ENCODE measurements at regions not wholly inside any gene's neighbourhood (a gene's known extent, or its start where the extent isn't known, plus 50 kb on each side); places are given as distances from the start of the nearest gene placed in this dataset.

DNA sequence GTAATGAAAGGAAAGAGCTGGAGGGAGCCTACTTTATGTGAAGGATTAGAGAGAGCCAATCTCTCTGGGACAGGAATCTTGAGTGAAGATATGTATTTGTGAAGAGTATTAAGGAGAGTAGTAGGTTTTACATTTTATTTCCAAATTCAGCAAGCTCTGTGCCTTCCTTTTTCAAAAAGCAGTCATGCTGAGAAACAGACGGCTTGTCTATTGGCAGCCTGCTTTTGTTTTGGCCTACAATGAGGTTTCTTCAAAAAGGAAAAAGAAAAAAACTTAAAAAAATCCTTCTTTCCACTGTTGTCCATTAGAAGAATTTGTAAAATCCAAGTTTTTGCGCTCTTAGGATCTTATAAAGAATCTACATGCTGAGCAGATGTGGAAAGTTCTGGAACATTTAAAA is 103.6 kb upstream of the PTGFR start:
- in situ Hi-C loops (cut with HindIII; ENCODE audit: low pct_unique_long_range_greater_than_20kb, low sequenced_read_pairs), result no loop called here

DNA sequence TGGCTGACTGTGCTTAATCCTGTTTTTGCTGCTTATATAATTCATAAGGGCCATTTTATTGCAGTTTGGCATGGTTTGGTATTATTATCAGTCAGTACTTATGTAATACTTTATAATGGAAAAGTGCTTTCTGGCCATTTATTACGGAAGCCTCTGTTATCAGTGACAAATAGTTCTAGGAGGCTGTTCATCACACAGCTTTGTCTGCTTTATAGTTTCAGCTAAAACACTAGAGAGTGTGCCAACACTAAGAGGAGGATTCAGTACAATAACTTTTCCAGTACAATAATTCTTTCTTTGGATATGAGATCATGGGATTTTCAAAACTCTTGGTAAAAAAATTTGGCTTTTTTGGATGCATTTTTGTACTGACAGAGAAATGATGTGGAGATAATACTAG is 102.9 kb upstream of the PTGFR start:
- DNase-seq (ENCODE audit: low read depth in 1 of 2, low spot score in 1 of 2), result no peak
- TF ChIP-seq JUND (IDR thresholded peaks at IDR 0.05; ENCODE audit: low read depth), result no peak
- in situ Hi-C loops (cut with HindIII; ENCODE audit: low pct_unique_long_range_greater_than_20kb, low sequenced_read_pairs), result no loop called here

More for the DNA sequence above, 103.6 kb upstream of the PTGFR start:
- no peak for DNase-seq (ENCODE audit: low read depth in 1 of 2, low spot score in 1 of 2)
- no peak for TF ChIP-seq JUND (IDR thresholded peaks at IDR 0.05; ENCODE audit: low read depth)

DNA sequence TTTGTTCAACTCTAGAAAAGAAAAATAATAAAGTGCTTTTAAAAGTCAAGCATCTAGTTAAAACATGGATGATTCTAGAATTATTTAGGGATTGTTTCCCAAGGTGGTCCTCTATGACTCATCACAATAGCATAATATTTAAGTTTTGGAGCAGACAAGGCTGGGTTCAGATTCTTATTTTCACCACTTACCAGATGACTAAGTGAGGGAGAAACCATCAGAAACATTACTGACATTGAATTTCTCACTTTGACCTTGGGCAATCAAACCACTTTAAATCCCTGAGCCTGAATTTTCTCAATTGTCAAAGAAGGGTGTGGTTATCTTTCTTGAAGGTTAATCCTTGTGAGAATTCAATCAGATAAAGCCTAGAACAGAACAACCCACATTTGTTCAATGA is 102.5 kb upstream of the PTGFR start:
- TF ChIP-seq JUND (IDR thresholded peaks at IDR 0.05; ENCODE audit: low read depth), result no peak
- in situ Hi-C loops (cut with HindIII; ENCODE audit: low pct_unique_long_range_greater_than_20kb, low sequenced_read_pairs), result no loop called here
- no peak for DNase-seq (ENCODE audit: low read depth in 1 of 2, low spot score in 1 of 2)

DNA sequence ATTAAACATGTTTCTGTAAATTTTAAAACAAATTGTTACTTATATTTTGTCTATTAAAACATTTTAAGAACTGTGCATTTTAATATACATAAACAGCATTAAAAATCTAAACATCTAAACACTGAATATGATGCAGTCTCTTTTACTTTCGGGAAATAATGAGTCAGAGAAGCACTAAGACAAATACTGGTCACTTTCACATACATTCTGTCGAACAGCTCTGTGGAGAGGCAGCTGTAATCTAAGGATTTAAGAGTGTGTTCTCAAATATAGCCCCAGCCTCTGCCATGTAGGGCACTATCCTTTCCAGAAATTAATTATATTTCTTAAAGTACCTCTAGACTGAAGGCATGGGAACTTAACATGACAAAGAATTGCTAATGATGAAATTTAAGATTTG is 89.6 kb upstream of the PTGFR start:
- in situ Hi-C loops (cut with HindIII; ENCODE audit: low pct_unique_long_range_greater_than_20kb, low sequenced_read_pairs), result no loop called here
- no peak for TF ChIP-seq JUND (IDR thresholded peaks at IDR 0.05; ENCODE audit: low read depth)
- DNase-seq (ENCODE audit: low read depth in 1 of 2, low spot score in 1 of 2), result no peak

DNA sequence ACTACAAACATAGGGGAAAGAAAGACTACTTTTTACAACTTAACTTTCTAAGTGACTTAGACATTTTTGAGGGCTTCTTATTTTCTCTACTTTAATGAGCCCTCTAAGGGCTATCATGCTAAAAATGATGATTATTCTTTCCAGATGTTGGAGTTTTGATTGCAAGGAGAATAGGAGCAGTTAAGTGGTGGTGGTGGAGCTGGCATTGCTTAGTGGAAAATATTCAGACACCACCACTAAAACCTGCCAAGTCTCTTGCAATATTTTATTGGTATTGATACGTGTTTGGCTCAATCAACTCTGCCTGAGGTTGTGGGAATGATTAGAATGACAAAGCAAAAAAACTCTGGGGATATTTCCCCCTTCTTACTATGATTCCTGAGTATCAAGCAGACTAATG is 82.6 kb upstream of the PTGFR start:
- no peak for TF ChIP-seq JUND (IDR thresholded peaks at IDR 0.05; ENCODE audit: low read depth)
- in situ Hi-C loops (cut with HindIII; ENCODE audit: low pct_unique_long_range_greater_than_20kb, low sequenced_read_pairs), result no loop called here
- no peak for DNase-seq (ENCODE audit: low read depth in 1 of 2, low spot score in 1 of 2)

DNA sequence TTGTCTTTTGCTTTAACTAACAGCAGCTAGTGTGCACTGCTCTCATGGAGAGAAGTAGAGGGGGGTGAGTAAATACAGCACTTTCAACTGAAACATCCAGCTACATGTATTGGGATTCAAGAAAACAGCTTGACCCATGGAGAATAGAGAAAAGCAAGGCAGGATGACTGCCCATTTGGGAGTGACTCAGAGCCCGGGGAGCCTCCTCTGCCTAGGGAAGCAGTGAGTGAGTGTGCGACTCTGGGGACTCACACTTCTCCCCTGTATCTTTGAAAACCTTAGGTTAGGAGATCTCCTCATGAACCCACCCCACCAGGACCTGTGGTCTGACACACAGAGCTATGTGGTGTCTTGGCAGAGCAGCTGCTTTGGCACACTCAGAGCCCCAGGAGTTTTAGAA is 82.0 kb upstream of the PTGFR start:
- TF ChIP-seq JUND (IDR thresholded peaks at IDR 0.05; ENCODE audit: low read depth), result no peak
- no peak for DNase-seq (ENCODE audit: low read depth in 1 of 2, low spot score in 1 of 2)
- in situ Hi-C loops (cut with HindIII; ENCODE audit: low pct_unique_long_range_greater_than_20kb, low sequenced_read_pairs), result no loop called here

DNA sequence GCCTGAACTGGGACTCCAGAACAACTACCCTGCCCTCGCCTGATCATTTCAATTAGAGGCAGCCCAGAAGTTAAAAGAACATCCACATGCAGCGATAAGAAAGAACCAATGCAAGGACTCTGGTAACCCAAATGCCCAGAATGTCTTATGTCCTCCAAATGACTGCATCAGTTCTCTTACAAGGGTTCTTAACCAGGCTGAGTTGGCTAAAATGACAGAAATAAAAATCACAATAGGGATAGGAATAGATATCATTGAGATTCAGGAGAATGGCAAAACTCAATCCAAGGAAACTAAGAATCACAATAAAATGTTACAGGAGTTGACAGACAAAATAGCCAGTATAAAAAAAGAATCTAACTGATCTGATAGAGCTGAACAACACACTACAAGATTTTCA is 80.1 kb upstream of the PTGFR start:
- no peak for TF ChIP-seq JUND (IDR thresholded peaks at IDR 0.05; ENCODE audit: low read depth)
- no peak for DNase-seq (ENCODE audit: low read depth in 1 of 2, low spot score in 1 of 2)
- in situ Hi-C loops (cut with HindIII; ENCODE audit: low pct_unique_long_range_greater_than_20kb, low sequenced_read_pairs), result no loop called here

DNA sequence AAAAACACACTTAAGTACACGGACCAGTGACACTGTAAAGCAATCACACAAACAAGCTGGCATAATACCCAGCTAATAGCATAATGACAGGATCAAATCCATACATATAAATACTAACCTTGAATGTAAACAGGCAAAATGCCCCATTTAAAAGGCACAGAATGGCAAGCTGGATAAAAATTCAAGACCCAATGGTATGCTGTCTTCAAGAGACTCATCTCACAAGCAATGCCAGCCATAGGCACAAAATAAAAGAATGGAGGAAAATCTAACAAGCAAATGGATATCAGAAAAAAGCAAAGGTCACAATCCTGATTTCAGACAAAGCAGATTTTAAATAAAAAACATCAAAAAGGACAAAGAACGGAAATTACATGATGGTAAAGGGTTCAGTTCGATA is 79.1 kb upstream of the PTGFR start:
- in situ Hi-C loops (cut with HindIII; ENCODE audit: low pct_unique_long_range_greater_than_20kb, low sequenced_read_pairs), result no loop called here
- no peak for DNase-seq (ENCODE audit: low read depth in 1 of 2, low spot score in 1 of 2)

DNA sequence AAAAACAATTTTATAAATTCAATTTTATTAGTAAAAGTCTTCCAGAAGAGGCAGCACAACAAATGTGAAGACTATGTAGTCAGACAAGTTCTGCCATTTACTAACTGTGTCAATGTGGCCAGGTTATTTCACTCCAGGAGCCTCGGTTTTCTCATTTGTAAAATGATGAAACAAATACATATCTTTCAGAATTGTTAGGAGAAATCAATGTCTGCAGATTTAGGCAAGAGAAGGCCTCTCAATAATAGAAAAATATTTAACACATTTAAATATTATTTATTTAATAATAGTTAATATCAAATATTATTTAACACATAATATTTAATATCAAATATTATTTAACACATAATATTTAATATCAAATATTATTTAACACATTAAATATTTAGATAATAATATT is 75.6 kb upstream of the PTGFR start:
- in situ Hi-C loops (cut with HindIII; ENCODE audit: low pct_unique_long_range_greater_than_20kb, low sequenced_read_pairs), result no loop called here
- DNase-seq (ENCODE audit: low read depth in 1 of 2, low spot score in 1 of 2), result no peak
- no peak for TF ChIP-seq JUND (IDR thresholded peaks at IDR 0.05; ENCODE audit: low read depth)

More for the DNA sequence above, 79.1 kb upstream of the PTGFR start:
- TF ChIP-seq JUND (IDR thresholded peaks at IDR 0.05; ENCODE audit: low read depth), result no peak

DNA sequence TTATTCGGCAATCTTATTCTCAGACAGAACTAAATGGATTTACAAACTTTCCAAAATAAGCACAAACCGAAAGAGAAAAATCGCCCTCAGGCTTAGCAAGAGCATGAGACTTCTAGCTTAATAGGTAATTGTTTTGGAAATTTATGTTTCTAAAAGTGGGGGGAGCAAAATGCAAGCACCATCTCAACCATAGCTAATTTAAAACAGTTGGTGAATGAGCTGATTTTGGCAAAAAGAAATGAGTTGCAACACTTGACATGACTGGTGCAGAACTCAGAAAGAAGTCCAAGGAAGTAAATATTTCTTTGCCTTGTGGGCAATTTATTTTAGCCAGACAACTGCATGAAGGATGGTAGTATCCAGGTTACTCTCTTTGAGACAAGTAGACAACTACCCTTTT is 71.5 kb upstream of the PTGFR start:
- no peak for TF ChIP-seq JUND (IDR thresholded peaks at IDR 0.05; ENCODE audit: low read depth)
- in situ Hi-C loops (cut with HindIII; ENCODE audit: low pct_unique_long_range_greater_than_20kb, low sequenced_read_pairs), result no loop called here
- DNase-seq (ENCODE audit: low read depth in 1 of 2, low spot score in 1 of 2), result no peak

DNA sequence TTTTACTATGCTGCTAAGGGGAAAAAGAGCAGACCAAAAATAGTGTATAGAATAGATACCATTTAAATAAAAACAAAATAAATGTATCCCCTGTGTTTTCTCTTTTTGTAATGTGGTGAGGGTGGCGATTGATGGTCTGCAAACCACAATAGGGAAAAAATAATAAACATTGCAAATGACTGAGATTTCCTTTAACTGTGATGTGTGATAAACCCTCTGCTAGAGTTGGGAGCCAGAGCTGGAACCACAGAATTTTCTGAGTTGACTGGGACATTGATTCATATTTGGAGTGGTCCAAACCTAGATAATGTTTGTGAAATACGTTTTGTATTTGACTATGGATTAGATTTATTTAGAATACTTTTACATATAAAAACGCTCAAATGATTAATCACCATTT is 70.6 kb upstream of the PTGFR start:
- DNase-seq (ENCODE audit: low read depth in 1 of 2, low spot score in 1 of 2), result no peak
- TF ChIP-seq JUND (IDR thresholded peaks at IDR 0.05; ENCODE audit: low read depth), result no peak
- in situ Hi-C loops (cut with HindIII; ENCODE audit: low pct_unique_long_range_greater_than_20kb, low sequenced_read_pairs), result no loop called here

DNA sequence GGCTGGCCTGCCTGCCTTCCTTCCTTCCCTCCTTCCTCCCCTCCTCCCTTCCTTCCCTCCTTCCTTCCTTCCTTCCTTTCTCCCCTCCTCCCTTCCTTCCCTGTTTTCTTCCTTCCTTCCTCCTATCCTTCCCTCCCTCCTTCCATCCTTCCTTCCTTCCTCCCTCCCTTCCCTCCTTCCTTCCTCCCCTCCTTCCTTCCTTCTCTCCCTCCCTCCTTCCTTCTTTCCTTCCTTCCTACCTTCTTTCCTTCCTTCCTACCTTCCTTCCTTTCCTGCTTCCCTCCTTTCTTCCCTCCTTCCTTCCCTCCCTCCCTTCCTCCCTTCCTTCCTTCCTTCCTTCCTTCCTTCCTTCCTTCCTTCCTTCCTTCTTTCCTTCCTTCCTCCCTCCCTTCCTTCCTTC is 70.1 kb upstream of the PTGFR start:
- in situ Hi-C loops (cut with HindIII; ENCODE audit: low pct_unique_long_range_greater_than_20kb, low sequenced_read_pairs), result no loop called here
- TF ChIP-seq JUND (IDR thresholded peaks at IDR 0.05; ENCODE audit: low read depth), result no peak
- DNase-seq (ENCODE audit: low read depth in 1 of 2, low spot score in 1 of 2), result no peak

DNA sequence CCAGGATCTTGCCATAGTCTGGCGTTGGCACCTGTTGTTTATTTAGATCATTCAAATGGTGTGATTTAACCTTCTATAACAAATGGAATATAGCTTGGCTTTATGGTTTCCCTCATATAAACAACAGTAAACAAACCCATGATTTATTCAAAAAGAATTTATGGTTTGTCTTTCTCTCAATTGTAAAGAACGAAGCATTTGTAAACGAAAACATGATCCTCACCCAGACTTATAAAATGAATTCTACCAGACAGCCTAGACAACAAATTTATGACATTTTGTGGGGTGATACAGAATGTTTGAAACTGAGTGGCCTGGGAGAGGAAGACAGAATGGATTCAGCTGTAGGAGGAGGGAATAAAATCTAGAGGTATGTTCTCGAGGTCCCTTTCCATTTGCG is 66.1 kb upstream of the PTGFR start:
- no peak for TF ChIP-seq JUND (IDR thresholded peaks at IDR 0.05; ENCODE audit: low read depth)
- in situ Hi-C loops (cut with HindIII; ENCODE audit: low pct_unique_long_range_greater_than_20kb, low sequenced_read_pairs), result no loop called here
- no peak for DNase-seq (ENCODE audit: low read depth in 1 of 2, low spot score in 1 of 2)

DNA sequence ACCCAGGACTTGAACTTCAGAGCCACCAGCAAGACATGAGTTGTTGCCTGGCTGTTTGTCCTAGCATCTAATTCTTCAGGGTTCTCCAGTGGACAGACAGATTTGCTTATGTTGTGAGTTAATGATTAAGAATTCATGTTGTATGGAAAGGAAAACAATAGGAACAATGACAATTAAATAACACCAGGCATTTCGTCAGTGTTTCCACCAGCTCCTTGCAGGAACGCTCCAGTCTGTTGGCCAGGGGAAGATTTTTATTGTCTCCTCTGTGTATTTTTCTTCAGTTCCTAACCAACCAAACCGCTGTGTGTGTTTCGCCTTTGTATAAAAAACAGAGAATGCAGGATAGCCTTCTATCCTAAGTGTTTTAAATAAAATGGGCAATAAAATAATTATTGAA is 64.4 kb upstream of the PTGFR start:
- in situ Hi-C loops (cut with HindIII; ENCODE audit: low pct_unique_long_range_greater_than_20kb, low sequenced_read_pairs), result no loop called here
- DNase-seq (ENCODE audit: low read depth in 1 of 2, low spot score in 1 of 2), result no peak

DNA sequence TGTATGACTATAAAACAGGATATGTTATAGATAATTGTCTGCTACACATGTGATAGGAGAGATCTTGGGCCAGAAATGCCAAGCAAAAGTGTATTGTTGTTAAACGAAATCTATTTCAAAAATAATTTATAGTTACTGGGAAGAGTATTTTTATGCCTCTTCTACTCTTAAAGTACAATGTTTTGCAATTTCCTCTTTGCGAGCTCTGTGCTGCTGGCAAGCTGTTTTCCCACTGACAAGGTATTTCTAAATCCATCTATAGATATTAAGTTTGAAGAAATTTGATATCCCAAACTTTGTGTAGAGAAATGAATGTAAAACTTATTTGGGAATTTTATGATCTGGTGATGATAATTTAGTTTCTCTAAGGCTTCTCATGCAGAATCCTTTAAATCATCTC is 63.3 kb upstream of the PTGFR start:
- DNase-seq (ENCODE audit: low read depth in 1 of 2, low spot score in 1 of 2), result no peak
- in situ Hi-C loops (cut with HindIII; ENCODE audit: low pct_unique_long_range_greater_than_20kb, low sequenced_read_pairs), result no loop called here
- TF ChIP-seq JUND (IDR thresholded peaks at IDR 0.05; ENCODE audit: low read depth), result no peak

More for the DNA sequence above, 64.4 kb upstream of the PTGFR start:
- TF ChIP-seq JUND (IDR thresholded peaks at IDR 0.05; ENCODE audit: low read depth), result no peak
